ENCODE measurements at regions not wholly inside any gene's neighbourhood (a gene's known extent, or its start where the extent isn't known, plus 50 kb on each side); places are given as distances from the start of the nearest gene placed in this dataset.

GRCh38 chr6:11396860-11397259, 140.7 kb upstream of the TMEM170B start:
- TF ChIP-seq CTCF (IDR thresholded peaks at IDR 0.05) (no peak), EP300 (IDR thresholded peaks at IDR 0.05) (no peak), POLR2AphosphoS5 (IDR thresholded peaks at IDR 0.05) (no peak)

Measured in upper lobe of left lung (tissue), 4 donors.